HepG2 (cell line): ENCODE measurements at regions not wholly inside any gene's neighbourhood (a gene's known extent, or its start where the extent isn't known, plus 50 kb on each side); places are given as distances from the start of the nearest gene placed in this dataset.

Experiments
- ARID2 ChIP-seq: sonication (generic); formaldehyde crosslinking; IDR thresholded peaks from 2 replicates; pipeline ENCODE4 v1.8.1; 2022; ENCODE audit warnings: mild to moderate bottlenecking, missing genetic modification reagents, borderline replicate concordance
- CCAR2 ChIP-seq: fragments of 200-400 bp; formaldehyde crosslinking; optimal IDR thresholded peaks from 2 replicates; pipeline ENCODE3; 2018; ENCODE audit warnings: low read depth, mild to moderate bottlenecking, low read length, moderate library complexity
- EZH2 ChIP-seq: conservative IDR thresholded peaks from 2 replicates; pipeline ENCODE4 v1.6.1; 2012; ENCODE audit warnings: mild to moderate bottlenecking, low read depth, low read length, moderate library complexity
- PRMT3 ChIP-seq: sonication (generic); formaldehyde crosslinking; IDR thresholded peaks from 2 replicates; pipeline ENCODE4 v1.8.1; 2022; ENCODE audit warnings: low read depth, mild to moderate bottlenecking, moderate library complexity, missing genetic modification reagents, borderline replicate concordance
- SIN3B ChIP-seq: fragments of 150-350 bp; IDR thresholded peaks from 2 replicates; pipeline ENCODE4 v1.6.1; 2014; ENCODE audit warnings: low read length
- SP4 ChIP-seq: sonication (generic); formaldehyde crosslinking; IDR thresholded peaks from 2 replicates; pipeline ENCODE4 v1.8.1; 2023; ENCODE audit warnings: mild to moderate bottlenecking, missing genetic modification reagents
- ZKSCAN1 ChIP-seq: fragments of 150-350 bp; IDR thresholded peaks from 2 replicates; pipeline ENCODE4 v1.6.1; 2014; ENCODE audit warnings: low read length
- ZNF274 ChIP-seq: sonication (generic); formaldehyde crosslinking; IDR thresholded peaks from 2 replicates; pipeline ENCODE4 v1.5.1; 2020; ENCODE audit warnings: mild to moderate bottlenecking, missing genetic modification reagents
- ZNF468 ChIP-seq: sonication (generic); formaldehyde crosslinking; IDR thresholded peaks from 2 replicates; pipeline ENCODE4 v1.8.0; 2022; ENCODE audit warnings: mild to moderate bottlenecking, moderate library complexity, missing genetic modification reagents
- TF ChIP-seq, protein P1 (sequence below): sonication (generic); formaldehyde crosslinking; IDR thresholded peaks from 2 replicates; pipeline ENCODE4 v1.4.0; 2020; ENCODE audit warnings: mild to moderate bottlenecking, missing genetic modification reagents, borderline replicate concordance
- TF ChIP-seq, protein P2 (sequence below): sonication (generic); formaldehyde crosslinking; IDR thresholded peaks from 2 replicates; pipeline ENCODE4 v1.5.0; 2020; ENCODE audit warnings: mild to moderate bottlenecking, missing genetic modification reagents, moderate library complexity

DNA sequence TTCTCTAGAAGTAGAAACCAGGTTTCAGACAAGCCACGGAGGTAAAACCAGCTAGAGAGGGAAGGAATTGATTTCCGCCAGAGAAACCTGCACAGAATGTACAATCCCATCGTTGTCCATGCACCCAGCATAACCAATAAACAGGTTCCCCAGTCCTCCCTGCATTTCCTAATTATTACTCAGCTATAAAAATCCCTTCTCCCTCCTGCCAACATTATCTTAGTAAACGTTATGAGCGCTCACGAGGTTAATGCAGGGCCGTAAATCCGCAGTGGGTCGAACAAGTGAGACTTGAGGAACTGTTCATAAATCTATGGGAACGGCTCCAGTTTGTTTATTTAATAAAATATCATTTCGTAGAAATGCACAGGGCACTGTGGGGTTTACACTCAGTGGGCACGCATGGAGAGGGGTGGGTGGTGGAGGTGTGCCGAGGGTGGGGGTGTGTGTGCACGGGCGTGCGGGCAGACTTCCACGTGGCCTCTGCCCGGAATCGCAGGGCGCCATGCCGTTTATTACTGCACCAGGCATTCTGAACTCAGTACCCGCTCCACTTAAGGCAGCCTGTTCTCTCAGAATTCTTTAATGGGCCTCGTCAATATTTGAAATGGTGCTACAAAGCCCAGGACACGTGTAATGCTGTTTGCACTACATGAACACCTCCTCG lies 257.3 kb downstream of the MIAT start:
- TF ChIP-seq EZH2 = no peak
- TF ChIP-seq CCAR2 = no peak
- TF ChIP-seq SIN3B = no peak
- TF ChIP-seq, protein P1, sequence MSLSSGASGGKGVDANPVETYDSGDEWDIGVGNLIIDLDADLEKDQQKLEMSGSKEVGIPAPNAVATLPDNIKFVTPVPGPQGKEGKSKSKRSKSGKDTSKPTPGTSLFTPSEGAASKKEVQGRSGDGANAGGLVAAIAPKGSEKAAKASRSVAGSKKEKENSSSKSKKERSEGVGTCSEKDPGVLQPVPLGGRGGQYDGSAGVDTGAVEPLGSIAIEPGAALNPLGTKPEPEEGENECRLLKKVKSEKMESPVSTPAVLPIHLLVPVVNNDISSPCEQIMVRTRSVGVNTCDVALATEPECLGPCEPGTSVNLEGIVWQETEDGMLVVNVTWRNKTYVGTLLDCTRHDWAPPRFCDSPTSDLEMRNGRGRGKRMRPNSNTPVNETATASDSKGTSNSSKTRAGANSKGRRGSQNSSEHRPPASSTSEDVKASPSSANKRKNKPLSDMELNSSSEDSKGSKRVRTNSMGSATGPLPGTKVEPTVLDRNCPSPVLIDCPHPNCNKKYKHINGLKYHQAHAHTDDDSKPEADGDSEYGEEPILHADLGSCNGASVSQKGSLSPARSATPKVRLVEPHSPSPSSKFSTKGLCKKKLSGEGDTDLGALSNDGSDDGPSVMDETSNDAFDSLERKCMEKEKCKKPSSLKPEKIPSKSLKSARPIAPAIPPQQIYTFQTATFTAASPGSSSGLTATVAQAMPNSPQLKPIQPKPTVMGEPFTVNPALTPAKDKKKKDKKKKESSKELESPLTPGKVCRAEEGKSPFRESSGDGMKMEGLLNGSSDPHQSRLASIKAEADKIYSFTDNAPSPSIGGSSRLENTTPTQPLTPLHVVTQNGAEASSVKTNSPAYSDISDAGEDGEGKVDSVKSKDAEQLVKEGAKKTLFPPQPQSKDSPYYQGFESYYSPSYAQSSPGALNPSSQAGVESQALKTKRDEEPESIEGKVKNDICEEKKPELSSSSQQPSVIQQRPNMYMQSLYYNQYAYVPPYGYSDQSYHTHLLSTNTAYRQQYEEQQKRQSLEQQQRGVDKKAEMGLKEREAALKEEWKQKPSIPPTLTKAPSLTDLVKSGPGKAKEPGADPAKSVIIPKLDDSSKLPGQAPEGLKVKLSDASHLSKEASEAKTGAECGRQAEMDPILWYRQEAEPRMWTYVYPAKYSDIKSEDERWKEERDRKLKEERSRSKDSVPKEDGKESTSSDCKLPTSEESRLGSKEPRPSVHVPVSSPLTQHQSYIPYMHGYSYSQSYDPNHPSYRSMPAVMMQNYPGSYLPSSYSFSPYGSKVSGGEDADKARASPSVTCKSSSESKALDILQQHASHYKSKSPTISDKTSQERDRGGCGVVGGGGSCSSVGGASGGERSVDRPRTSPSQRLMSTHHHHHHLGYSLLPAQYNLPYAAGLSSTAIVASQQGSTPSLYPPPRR (CRISPR knock-in tag) = no peak
- TF ChIP-seq ZNF468 = no peak
- TF ChIP-seq ZNF274 (CRISPR knock-in tag) = no peak
- no peak for TF ChIP-seq ZKSCAN1
- TF ChIP-seq, protein P2, sequence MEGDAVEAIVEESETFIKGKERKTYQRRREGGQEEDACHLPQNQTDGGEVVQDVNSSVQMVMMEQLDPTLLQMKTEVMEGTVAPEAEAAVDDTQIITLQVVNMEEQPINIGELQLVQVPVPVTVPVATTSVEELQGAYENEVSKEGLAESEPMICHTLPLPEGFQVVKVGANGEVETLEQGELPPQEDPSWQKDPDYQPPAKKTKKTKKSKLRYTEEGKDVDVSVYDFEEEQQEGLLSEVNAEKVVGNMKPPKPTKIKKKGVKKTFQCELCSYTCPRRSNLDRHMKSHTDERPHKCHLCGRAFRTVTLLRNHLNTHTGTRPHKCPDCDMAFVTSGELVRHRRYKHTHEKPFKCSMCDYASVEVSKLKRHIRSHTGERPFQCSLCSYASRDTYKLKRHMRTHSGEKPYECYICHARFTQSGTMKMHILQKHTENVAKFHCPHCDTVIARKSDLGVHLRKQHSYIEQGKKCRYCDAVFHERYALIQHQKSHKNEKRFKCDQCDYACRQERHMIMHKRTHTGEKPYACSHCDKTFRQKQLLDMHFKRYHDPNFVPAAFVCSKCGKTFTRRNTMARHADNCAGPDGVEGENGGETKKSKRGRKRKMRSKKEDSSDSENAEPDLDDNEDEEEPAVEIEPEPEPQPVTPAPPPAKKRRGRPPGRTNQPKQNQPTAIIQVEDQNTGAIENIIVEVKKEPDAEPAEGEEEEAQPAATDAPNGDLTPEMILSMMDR (CRISPR knock-in tag) = no peak
- no peak for TF ChIP-seq ARID2
- TF ChIP-seq PRMT3 = no peak
- TF ChIP-seq SP4 = no peak
